ENCODE measurements at regions not wholly inside any gene's neighbourhood (a gene's known extent, or its start where the extent isn't known, plus 50 kb on each side); places are given as distances from the start of the nearest gene placed in this dataset.

DNA sequence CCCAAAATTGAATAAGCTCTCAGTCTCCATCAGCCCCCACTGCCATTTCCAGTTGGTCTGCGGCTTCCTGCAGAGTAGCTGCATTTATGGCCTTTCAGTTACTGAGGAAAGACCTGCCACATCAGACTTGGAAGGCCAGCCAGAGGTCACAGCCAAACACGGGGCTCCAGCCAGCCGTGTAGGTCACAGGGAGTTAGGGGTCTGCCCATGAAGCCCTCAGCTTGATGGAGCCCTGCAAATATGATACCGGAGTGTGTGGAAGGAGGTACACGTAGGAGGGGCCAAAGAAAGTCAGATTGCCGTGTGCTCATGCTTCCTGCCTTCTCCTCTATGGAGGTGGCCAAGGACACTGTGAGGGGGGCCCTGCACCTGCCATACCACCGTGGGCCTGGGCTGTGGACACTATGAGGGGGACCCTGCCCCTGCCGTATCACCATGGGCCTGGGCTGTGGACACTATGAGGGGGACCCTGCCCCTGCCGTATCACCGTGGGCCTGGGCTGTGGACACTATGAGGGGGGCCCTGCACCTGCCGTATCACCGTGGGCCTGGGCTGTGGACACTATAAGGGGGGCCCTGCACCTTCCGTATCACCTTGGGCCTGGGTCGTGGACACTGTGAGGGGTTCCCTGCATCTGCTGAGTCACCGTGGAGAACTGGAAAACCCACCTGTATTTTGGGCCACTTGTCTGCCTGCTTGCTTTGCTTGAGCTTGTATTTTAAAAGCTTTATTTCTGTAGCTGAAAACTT is 335.7 kb upstream of the SHH start:
- DNase-seq (ENCODE audit: insufficient read length, low spot score) (no peak), FAIRE-seq (no peak)
- TF ChIP-seq, protein P1, sequence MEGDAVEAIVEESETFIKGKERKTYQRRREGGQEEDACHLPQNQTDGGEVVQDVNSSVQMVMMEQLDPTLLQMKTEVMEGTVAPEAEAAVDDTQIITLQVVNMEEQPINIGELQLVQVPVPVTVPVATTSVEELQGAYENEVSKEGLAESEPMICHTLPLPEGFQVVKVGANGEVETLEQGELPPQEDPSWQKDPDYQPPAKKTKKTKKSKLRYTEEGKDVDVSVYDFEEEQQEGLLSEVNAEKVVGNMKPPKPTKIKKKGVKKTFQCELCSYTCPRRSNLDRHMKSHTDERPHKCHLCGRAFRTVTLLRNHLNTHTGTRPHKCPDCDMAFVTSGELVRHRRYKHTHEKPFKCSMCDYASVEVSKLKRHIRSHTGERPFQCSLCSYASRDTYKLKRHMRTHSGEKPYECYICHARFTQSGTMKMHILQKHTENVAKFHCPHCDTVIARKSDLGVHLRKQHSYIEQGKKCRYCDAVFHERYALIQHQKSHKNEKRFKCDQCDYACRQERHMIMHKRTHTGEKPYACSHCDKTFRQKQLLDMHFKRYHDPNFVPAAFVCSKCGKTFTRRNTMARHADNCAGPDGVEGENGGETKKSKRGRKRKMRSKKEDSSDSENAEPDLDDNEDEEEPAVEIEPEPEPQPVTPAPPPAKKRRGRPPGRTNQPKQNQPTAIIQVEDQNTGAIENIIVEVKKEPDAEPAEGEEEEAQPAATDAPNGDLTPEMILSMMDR (IDR thresholded peaks at IDR 0.05; ENCODE audit: insufficient read depth, missing control alignments), result no peak

DNA sequence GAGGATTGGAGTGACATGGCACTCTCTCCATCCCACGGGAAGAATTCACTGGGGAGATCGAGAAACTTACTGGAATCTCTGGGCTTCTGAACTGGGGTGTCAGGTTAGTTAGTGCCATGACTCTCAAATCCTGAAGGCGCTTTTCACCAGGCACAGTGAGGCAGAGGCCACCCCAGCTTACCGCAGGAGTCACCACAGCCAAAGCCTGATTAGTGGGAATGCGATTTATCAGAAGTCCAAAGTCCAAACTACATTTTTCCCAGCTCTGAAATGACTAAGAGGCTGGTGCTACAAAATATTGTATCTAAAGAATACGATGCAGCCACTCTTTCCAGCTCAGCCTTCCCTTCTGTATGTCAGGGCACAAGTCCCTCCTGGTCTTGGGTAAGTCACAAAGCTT is 334.8 kb upstream of the SHH start:
- FAIRE-seq (no peak), DNase-seq (ENCODE audit: insufficient read length, low spot score) (no peak)
- TF ChIP-seq, protein P1 (IDR thresholded peaks at IDR 0.05; ENCODE audit: insufficient read depth, missing control alignments), result no peak

DNA sequence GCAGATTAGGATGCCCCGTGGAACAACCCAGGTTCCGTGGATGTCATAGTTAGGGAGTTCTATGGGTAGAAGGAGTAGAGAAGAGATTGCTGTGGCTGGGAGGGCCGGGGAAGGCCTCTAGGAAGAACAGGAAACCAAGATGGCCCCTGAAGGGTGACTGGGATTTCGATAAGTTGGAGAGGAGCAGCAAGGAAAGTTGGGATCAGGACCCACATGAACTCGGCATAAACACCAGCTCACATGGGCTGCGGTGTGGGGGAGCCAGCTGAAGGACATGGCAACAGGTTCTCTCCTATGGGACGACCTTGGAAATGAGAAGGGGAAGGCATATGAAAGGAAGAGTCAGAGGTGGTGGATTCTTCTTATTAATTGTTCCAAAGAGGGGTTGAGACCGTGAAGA is 333.7 kb upstream of the SHH start:
- FAIRE-seq (no peak), DNase-seq (ENCODE audit: insufficient read length, low spot score) (no peak)
- TF ChIP-seq, protein P1 (IDR thresholded peaks at IDR 0.05; ENCODE audit: insufficient read depth, missing control alignments), result no peak

DNA sequence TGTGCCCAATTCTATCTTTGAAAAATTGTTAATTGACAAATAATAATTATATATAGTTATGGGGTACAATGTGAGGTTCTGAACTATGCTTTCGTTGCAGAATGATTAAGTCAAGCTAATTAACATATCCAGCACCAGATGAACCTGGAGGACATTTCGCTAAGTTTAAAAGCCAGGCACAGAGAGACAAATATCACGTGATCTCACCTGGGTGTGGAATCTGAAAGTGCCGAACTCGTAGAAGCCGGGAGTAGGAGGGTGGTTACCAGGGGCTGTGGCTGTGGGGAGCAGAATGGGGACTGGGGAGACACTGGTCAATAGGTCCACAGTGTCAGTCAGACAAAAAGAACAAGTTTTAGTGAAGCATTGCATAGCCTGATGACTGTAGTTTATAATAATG is 332.9 kb upstream of the SHH start:
- no peak for FAIRE-seq
- no peak for DNase-seq (ENCODE audit: insufficient read length, low spot score)
- TF ChIP-seq, protein P1 (IDR thresholded peaks at IDR 0.05; ENCODE audit: insufficient read depth, missing control alignments), result no peak

DNA sequence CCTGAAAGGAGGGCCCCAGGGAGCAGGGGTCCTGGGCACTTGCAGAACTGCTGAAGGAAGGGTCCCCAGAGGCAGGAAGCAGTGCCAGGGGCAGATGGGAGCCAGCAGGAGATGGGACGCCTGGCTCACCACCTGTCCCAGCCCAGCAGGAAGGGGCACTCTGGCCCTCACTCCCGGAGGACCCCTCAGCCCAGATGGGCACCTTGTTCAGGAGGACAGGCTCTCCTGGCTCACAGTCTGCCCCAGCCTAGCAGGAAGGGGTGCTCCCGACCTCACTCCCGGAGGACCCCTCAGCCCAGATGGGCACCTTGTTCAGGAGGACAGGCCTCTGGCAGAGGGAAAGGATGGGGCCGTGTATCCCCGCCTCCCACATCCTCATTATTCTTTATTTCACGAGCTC is 331.4 kb upstream of the SHH start:
- no peak for FAIRE-seq
- TF ChIP-seq, protein P1 (IDR thresholded peaks at IDR 0.05; ENCODE audit: insufficient read depth, missing control alignments), result no peak
- no peak for DNase-seq (ENCODE audit: insufficient read length, low spot score)

DNA sequence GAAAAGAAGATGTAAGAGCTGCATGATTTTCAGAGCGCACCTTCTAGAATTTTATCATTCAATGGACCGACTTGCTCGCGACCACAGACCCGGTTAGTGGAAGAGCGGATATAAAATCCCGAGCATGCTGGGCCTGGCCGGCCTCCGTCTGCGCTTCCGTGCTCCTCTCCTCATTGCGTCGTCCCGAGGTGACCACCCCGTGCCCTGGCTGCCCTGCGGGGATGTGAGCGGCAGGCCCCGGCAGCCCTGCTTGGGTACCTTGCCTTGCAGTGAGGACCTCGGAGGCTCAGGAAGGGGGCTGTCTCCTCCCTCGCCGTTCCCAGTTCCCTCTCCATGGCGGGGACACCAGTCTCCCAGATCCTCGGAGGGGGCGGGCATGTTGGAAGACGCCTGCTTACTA is 330.9 kb upstream of the SHH start:
- TF ChIP-seq, protein P1 (IDR thresholded peaks at IDR 0.05; ENCODE audit: insufficient read depth, missing control alignments), result no peak
- FAIRE-seq, result no peak

DNA sequence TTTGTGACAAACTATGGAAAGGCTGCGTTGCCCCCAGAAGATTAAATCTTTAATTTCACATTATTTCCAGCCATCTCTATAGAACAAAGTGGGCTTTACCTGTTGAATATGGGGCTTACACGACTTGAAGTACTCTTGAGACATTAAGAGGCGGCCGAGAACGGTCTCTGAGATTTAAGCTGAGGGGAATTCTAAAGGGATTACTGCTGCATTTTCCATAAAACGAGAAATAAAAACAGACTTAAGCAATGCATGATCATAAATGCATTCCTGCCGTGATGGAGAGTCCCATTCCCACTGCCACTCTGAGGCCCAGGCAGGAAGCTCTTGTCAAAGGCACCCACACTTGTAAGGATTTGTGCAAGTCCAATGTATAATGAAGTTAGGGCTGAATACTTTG is 329.7 kb upstream of the SHH start:
- no peak for DNase-seq (ENCODE audit: insufficient read length, low spot score)
- TF ChIP-seq, protein P1 (IDR thresholded peaks at IDR 0.05; ENCODE audit: insufficient read depth, missing control alignments), result no peak
- FAIRE-seq, result no peak

More for the DNA sequence above, 330.9 kb upstream of the SHH start:
- DNase-seq (ENCODE audit: insufficient read length, low spot score), result no peak

Measured in D721Med (cell line).